Hindlimb muscle (tissue), 1 donor: ENCODE measurements at regions not wholly inside any gene's neighbourhood (a gene's known extent, or its start where the extent isn't known, plus 50 kb on each side); places are given as distances from the start of the nearest gene placed in this dataset.

Experiments used
- DNase-seq: peaks from one replicate; pipeline ENCODE4 v3.0.0-alpha.2; 2013

DNA sequence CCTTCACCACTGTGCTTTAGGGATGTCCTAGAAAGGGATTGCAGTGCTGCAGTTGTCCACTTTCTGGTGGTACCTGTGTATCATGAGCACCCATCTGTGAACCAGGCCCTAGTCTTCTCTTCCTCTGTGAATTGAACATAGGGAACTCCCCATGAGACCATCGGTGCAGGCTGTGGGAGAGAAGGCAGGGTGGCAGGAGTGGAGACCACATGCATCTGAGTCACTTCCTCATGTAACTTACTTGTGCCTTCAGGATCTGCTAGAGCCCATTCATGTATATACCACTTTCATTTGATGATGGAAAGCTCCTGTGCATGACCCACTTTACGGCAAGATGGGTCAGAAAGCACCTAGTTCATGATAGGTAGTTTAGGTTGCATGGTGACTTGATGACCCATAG lies 478.1 kb upstream of the CDH9 start:
- no peak for DNase-seq

DNA sequence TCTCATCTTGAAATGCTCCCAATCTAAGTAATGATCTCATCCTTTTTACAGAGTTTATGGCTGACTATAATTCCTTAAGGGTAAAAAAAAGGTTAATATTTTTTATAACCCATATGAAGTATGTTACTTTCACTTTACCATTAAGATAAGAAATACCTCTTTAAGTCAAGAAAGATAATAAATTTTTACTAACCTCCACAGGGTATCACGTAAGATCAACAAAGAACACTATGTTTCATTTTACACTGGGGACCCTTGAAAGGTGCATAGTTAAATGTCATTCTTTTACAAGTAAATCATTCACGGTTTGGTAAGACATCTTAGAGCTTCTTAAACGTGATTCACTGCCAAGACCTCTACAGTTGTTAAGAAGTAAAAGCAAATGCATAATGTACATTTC lies 472.7 kb upstream of the CDH9 start:
- no peak for DNase-seq

DNA sequence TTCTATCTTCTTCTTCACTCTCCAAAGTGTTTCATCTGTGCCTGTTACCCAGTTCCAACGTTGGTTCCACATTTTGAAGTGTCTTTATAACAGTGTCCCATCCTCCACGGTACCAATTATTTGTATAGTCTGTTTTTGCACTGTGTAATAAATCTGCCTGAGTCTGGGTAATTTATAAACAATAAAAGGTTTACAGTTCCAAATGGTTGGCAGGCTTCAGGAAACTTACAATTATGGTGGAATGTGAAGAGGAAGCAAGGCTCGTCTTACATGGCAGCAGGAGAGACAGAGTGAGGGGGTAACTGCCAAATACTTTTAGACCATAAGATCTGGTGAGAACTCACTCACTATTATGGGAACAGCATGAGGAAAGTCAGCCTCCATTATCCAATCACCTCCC lies 465.4 kb upstream of the CDH9 start:
- no peak for DNase-seq

DNA sequence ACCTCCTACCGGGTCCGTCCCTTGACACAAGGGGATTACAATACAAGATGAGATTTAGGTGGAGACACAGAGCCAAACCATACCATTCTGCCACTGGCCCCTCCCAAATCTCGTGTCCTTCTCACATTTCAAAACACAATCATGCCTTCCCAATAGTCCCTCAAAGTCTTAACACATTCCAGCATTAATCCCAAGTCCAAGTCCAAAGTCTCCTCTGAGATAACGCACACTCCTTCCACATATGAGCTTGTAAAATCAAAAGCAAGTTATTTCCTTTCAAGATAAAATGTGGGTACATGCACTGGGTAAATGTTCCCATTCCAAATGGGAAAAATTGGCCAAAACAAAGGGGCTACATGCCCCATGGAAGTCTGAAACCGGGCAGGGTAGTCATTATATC lies 463.9 kb upstream of the CDH9 start:
- no peak for DNase-seq

DNA sequence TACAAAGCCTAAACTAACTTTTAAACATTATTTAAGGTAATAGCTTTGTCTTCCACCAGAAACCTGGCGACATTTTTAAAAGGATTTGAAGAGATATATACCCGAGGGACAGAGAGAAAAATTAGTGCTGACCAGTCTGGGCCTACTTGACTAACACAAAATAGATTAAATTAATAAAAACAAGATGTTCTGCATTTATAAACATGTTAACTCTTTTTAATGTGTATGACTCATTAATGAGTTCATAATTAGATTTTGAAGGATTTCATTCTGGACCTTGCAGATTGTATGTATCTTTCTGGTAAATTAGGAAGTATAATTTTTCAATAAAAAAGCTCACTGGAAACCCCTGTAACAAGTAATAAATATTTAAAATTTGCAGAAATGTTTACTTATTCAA lies 459.1 kb upstream of the CDH9 start:
- DNase-seq = no peak

DNA sequence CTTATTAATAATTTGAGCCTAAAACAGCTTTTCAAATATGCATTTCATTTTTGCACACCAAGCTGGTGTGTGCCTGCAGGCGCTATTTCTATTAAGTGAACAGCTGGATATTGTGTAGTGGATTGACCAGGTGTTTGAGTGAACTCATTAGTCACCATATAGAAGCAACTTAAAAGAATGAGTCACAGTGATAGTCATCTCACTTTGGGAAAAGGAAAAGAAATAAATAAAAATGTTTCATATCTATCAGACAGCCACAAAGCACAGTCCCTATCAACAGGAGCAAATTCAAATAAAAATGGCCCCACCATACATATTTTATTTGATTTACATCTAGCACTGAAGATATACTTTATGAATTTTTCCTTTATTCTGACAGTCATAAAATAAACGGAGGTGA lies 456.5 kb upstream of the CDH9 start:
- no peak for DNase-seq

DNA sequence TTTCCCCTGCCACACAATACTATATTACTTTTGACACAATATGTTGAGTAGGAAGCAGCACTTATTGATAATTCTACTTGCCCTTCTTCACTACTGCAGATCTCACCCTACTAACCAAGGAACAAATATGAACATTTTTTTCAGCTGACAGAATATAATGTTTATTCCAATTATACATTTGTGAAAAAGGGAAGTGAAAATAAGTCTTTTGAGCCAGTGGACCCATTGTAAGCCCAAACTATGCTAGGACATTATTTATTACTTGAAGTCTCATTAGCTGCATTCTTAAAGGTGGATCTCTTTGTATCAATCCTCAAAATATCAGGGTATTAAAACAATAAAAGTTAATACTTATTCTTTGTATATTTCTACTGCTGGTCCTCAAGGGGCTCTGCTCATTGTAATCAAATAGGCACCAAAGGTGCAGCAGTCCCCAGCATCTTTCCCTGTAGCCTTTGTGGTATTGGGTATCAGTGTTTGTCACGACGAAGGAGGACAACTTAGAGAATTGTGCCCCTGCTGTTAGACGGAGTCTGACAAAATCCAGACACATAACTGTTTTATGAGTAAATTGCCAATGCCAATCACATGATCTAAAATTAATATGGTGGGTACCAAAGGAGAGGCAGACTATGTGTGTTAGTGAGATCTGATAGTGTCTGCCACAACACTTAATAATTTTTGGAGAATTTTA lies 453.5 kb upstream of the CDH9 start:
- no peak for DNase-seq

DNA sequence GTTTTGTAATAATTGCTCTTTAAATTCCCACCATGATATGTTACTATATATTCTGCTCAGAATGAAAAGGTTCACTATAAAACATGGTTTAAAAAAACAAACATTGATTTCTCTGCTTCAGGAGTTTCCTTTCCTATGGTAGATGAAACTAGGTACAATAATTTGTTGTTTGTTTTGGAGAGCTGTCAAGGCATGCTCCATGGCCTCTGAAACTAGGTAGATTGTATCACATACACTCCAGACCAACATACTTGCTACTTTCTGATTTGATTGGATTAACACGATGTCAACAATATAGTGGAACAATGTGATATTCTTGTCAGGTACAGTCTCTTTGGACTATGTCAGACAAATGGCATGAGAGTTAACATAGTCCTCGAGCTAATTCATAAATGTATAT lies 452.7 kb upstream of the CDH9 start:
- DNase-seq = no peak

DNA sequence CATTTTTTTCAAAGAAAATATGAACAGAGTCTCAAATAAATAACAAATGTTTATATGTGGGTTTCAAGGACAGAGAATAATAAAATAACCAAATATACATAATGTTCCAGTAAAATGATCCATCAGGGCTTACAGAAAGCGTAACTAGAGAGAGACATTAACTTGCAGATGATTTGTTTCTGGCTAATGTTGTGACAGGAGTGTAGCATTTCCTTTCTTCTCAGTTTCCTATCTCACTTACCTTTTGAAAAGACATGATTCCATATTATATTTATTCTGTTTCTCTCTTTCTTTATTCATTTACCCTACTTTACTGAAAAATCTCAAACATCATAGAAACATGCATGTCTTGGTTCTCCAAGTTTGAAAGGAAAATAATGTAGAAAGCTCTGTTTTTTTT lies 451.3 kb upstream of the CDH9 start:
- no peak for DNase-seq

DNA sequence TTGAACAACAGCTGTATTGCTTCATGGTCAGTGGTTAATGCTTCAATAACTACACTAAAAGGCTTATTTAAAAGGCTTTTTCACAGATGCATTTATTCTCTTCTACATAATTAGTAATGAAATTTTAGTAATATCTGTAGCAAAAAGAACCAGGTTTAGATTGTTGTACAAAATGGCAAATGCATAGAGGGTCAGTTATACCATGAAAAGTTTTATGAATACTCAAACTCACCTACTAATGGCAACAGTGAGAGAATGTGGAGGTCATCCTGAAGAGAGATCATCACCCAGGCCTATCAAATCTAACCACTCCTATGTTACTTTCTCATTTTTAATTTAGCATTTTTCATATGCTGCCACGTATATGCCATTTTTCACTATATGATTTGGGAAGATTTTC lies 444.3 kb upstream of the CDH9 start:
- DNase-seq = no peak

DNA sequence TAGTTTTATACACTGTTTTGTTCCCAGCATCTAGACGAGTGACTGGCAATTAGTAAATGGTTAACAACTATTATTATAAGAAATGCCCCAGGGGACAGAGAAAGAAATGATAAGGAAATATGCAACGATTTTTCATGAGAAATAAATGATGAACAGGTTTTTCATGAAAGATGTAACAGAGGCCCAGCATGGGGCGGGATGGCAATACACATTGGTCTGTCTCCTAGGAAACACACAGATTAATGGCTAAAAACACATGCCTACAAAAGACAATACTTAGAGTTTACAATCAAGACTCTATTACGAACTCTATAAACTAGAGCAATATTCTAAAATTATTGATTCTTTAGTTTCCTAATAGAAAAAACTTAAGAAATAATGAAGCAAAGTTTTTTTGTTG lies 441.5 kb upstream of the CDH9 start:
- no peak for DNase-seq

DNA sequence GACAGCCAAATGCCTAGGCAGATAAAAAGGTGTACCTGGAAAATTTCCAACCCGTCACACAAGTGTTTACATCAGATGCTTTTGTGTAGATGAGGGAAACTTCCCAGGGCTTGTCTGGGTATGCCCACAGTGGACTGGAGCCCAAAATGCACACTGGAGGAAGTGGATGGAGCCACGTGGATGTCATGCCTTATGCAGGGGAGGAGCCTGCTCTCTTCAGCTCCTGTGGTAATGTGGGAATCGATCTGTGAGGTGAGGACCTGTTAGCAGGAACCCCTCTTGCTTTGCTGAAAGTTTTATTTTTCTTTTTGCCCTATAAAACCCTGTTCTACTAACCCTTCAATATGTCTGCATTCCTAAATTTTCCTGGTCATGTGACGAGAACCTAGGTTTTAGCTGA lies 439.2 kb upstream of the CDH9 start:
- no peak for DNase-seq

DNA sequence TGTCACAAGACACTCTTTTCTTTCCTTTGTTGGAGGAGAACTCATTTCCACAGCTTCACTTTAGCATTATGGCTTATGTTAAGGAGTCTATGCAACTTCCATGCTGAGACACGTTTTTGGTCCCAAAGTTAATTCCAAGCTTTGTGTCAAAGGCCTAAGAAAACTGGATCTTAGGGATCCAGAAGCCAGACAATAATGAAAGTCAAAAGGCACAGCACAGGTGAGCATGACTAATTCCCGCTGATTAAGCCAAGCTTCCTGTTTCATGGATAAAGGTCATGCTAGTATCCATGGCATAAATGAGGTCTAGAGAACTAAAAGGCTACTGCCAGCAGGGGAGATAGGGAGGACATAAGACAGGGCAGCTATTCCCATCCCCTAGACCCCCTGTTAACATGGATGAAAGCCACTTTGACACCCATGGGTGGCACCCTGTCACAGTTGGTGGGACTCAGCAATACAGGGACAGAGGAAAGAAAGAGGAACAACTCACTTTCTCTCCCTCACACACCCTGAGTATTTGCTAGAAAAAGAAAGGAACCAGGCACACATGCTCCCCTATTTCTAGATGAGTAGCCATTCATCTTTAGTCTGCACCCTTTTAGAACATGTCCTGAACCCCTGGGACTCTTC lies 438.1 kb upstream of the CDH9 start:
- no peak for DNase-seq

DNA sequence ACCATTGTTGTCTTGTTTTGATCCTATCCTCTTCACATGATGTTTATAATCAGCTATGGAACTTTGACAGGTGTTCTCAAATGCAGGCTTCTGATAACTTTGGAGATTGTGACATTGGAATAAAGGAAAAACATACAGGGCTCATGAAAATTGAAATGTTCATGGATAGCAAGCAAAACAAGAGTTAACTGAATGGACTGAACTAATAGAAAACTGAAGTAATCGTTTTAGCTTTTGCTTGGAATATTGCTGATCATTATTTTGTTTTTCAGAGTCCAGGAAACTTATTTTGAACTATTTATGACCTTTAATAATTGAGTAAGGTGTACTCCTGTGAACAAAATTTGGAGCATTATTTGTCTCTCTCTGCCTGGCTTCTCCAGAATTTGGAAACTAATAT lies 436.7 kb upstream of the CDH9 start:
- DNase-seq = no peak

DNA sequence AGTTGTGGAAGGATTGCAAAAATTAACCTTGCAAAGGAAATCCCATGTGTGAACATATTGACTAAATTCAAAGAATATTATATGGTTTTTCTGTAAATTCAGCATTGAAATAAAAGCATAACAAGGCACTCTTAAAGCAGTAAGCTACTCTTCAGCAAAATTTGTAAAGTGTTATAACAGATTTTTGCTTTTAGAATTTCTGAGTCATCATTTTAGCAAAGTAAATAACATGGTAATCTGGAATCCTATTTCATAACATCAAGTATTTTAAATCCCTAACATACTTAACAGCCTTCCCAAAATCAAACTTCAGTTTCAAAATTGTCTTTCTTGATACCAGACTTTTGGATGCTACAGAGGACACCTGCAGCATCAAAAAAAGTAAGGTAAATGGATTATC lies 436.0 kb upstream of the CDH9 start:
- no peak for DNase-seq

DNA sequence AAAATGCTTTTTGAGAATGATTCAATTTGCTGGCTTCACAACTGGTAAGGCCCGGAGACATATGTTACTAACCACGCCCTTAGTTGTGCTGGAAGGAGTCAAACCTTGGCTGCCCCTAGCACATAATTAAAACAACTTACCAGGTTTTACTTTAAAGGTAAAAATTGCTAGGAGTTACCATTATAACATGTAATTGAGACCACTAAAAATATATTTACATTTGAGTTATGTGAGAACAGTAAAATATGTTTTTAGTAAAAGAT lies 435.6 kb upstream of the CDH9 start:
- no peak for DNase-seq

DNA sequence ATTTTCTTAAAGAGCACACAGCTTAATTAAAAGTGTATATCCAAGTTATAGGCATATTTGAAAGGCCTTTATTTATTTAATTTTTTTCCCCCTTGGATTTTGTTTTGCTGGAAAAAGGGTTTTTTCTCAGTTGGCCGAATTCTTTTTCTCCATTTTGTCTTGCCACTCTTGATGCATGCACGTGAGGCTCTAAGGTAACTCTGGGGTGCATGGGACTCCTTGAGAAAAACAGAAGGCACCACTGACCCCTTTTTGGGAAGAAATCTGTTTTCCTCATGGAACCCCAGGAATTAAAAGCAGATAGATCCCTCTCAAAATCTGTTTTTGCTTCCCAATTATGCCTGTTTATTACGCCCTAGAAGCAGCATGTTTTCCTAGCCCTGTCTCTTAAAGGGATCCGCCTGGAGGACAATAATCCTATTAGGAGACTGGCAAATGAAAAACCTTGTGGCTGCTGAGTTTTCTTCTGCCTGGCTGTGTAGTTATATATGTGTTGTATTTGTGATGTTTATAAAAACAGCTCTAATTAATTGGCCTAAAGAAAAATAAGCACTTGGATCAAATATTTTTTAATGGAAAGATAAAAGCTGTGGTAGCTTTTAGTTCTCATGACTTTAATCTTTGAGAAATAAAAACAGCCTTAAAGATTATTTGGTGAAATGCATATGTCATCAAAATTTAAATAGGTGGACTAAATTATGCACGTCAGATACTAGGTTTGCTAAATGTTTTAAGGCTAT lies 435.1 kb upstream of the CDH9 start:
- no peak for DNase-seq

DNA sequence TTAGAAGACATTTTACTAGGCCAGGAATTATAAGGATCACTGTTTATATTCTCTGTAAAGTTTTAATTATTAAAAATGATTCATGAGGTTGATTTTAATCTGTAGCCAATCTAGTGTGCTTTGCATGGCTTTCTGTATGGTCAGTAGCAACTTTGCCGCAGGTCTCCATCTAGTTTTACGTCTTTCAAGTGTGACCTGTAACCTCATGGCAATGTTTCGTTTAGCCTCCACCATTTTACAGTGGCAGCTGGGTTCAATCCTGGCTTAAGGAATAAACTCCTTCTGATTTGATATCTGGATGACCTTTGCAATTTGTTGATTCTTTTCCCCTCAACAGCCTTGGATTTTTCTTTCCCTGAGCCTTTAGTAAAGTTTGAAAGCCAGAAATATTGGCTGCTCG lies 434.5 kb upstream of the CDH9 start:
- DNase-seq = no peak

DNA sequence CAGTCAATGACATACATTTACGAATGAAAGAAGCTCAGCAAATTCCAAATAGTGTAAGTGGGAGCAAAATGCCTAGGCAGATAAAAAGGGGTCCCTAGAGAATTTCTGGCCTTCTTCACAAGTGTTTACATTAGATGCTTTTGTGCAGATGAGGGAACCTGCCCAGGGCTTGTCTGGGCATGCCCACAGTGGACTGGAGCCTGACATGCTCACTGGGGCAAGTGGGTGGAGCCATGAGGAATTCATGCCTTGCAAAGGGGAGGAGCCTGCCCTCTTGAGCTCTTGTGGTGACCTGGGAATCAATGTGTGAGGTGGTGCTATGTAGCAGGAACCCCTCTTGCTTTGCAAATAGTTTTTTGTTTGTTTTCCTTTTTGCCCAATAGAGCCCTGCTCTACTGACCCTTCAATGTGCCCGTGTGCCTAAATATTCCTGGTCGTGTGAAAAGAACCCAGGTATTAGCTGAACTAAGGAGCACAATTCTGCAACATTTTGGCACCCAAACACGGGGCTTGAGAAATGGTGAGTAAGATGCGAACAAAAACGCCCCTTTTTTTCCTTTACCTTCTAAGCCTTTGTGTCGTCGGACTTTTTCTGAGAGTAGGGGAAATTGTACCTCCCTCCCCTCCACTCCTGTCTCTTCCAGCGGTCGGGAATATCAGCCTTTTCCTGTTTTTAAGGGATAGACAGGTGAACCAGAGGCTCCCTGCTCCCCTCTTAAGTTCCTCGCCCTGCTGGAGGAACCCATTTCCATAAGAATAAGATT lies 433.8 kb upstream of the CDH9 start:
- no peak for DNase-seq

DNA sequence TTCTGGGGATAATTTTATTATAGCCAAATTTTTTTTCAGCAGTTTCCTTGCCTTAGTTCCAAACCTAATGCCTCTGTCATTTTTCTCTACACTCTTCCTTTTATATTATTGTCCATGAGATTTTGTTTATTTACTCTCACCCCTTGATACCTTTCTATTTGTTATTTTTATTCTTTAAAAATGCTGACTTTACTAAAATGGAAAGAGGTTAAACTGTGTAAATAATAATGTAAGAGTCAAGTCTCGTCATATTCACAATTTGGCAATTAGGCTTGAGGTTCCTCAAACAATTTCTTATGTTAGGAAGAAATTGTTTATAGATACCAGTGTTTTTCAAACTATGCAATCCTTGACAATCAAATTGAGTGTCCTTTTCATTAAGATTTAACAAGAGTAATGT lies 428.6 kb upstream of the CDH9 start:
- no peak for DNase-seq

DNA sequence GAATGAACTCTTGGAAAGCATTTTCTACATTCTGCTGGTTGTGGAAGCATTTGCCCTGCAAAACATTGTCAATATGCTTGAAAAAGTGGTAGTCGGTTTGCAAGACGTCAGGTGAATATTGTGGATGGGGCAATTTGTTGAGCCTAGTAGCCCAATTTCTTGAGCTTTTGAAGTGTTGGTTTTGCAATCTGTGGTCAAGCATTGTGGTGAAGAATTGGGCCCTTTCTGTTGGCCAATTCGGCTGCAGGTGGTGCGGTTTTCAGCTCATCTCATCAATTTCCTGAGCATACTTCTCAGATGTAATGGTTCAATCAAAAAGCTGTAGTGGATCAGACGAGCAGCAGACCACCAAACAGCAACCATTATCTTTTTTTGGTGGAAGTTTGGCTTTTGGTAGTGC lies 426.8 kb upstream of the CDH9 start:
- no peak for DNase-seq

DNA sequence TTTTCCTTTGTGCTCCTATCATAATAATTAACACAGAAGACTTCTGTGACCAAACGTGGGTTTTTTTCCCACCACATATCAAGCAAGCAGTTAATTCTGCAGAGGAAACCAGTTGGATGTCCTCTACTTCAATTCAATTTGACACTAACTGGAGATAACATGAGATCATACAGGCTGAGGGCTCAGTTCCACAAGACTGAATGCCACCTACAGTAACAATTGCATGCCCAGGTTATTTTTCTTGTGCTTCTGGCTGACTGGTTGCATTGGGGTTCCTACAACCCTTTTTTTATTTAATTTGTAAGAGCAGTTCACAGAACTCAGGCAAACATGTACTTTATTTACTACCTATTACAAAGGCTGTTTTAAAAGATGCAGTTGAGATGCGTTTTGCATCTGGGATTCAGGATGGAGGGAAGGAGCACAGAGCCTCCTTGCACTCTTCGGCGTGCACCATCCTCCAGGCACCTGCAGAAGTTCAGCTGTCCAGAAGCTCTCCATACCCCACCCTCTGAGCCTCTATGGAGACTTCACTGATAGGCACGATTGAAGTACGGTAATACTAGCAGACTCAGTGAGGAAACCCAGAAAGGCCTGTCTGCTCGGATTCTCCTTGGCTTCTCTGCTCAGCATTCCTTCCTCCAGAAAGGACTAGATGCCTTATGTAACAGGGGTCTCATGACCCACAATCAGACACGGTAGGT lies 425.2 kb upstream of the CDH9 start:
- DNase-seq = no peak

DNA sequence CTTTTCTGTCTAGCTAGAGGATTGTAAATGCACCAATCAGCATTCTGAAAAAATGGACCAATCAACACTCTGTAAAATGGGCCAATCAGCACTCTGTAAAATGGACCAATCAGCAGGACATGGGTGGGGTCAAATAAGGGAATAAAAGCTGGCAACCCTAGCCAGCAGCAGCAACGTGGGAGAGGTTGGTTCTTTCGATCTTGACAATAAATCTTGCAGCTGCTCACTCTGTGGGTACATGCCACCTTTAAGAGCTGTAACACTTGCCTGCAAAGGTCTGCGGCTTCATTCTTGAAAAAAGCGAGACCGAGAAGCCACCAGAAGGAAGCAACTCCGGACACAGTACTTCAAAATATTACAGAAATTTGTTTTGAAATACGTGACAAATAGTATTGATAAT lies 424.6 kb upstream of the CDH9 start:
- DNase-seq = no peak
